BE2C (cell line): ENCODE measurements at regions not wholly inside any gene's neighbourhood (a gene's known extent, or its start where the extent isn't known, plus 50 kb on each side); places are given as distances from the start of the nearest gene placed in this dataset.

Experiments used
- DNase-seq: peaks from one replicate; pipeline ENCODE4 v3.0.0-alpha.2; 2020
- H3K27me3 ChIP-seq: fragments of 250-450 bp; sonication (Bioruptor Pico); 2 replicates; pipeline ENCODE4 v1.5.1; 2020; ENCODE audit warnings: mild to moderate bottlenecking
- H3K36me3 ChIP-seq: fragments of 250-450 bp; sonication (Bioruptor Pico); 2 replicates; pipeline ENCODE4 v1.5.1; 2020; ENCODE audit warnings: mild to moderate bottlenecking
- H3K4me1 ChIP-seq: fragments of 250-450 bp; sonication (Bioruptor Pico); 2 replicates; pipeline ENCODE4 v1.5.1; 2020
- H3K4me3 ChIP-seq: 2 replicates; pipeline ENCODE4 v1.5.1; 2011; ENCODE audit warnings: low read depth, low read length
- H3K9me3 ChIP-seq: fragments of 250-450 bp; sonication (Bioruptor Pico); 2 replicates; pipeline ENCODE4 v1.5.1; 2020
- TF ChIP-seq, protein P1 (sequence below): IDR thresholded peaks from 2 replicates; pipeline ENCODE4 v1.5.1; 2012; ENCODE audit warnings: mild to moderate bottlenecking, low read depth, low read length

DNA sequence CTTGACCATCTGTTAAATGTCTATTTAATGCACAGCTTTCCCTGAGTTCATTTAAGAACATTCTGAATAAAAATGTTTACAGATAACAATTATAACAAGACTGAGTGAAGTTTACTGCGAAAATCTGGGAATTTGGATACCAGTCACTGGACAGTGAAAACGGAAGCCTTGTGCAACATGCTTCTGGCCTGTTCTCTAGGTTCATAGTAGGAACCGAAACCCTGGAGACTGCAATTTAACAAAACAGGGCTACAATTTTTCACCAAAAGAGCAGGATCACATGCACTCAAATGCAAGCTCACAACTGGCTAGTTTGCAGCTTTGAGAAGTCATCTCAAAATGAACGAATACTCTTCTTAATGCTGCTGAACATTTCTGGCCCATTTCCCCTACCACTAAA lies 435.9 kb downstream of the NR2F2 start:
- H3K9me3 ChIP-seq = no peaks in the 10 kb centered on the region
- TF ChIP-seq, protein P1, sequence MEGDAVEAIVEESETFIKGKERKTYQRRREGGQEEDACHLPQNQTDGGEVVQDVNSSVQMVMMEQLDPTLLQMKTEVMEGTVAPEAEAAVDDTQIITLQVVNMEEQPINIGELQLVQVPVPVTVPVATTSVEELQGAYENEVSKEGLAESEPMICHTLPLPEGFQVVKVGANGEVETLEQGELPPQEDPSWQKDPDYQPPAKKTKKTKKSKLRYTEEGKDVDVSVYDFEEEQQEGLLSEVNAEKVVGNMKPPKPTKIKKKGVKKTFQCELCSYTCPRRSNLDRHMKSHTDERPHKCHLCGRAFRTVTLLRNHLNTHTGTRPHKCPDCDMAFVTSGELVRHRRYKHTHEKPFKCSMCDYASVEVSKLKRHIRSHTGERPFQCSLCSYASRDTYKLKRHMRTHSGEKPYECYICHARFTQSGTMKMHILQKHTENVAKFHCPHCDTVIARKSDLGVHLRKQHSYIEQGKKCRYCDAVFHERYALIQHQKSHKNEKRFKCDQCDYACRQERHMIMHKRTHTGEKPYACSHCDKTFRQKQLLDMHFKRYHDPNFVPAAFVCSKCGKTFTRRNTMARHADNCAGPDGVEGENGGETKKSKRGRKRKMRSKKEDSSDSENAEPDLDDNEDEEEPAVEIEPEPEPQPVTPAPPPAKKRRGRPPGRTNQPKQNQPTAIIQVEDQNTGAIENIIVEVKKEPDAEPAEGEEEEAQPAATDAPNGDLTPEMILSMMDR = no peak
- H3K36me3 ChIP-seq = no peaks in the 10 kb centered on the region
- no peaks in the 10 kb centered on the region for H3K4me1 ChIP-seq
- no peaks in the 10 kb centered on the region for H3K27me3 ChIP-seq
- no peak overlapping the region for H3K4me3 ChIP-seq
- DNase-seq = no peak

DNA sequence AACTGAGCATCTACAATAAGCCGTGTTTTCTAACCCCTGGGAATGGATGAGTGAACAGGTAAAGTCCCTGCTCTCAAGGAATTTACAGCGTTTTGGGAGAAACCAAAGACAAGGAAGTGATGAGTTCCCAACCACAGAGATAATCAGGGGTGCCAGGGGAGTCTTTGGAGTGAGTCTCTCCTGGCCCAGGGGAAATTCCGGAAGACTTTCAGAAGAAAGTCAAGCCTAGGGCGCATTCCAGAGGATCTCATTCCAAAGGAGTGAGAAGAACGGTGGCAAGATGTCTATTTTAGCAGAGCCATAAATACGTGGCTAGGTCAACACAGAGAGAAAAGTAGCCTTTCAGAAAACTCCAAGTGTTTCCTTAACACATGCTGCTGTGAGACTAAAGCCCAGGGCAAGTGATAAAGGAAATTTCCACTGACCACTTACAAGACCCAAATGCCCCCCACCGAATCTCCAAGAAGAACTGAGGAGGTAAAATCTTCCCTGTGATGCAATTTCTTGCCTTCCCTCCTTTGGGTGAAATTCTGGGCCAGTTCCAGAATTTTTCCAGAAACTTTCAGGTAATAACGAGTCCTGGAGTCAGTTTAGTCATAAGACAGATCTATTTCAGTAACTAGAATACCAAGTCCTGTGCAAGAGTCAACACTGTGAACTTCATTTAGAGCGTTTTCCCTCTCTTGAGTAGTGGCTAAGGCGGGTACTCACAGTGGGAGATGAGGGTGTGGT lies 437.4 kb downstream of the NR2F2 start:
- H3K4me3 ChIP-seq = no peak overlapping the region
- no peaks in the 10 kb centered on the region for H3K9me3 ChIP-seq
- no peak for DNase-seq
- TF ChIP-seq, protein P1 = no peak
- H3K4me1 ChIP-seq = no peaks in the 10 kb centered on the region
- H3K27me3 ChIP-seq = no peaks in the 10 kb centered on the region
- no peaks in the 10 kb centered on the region for H3K36me3 ChIP-seq

DNA sequence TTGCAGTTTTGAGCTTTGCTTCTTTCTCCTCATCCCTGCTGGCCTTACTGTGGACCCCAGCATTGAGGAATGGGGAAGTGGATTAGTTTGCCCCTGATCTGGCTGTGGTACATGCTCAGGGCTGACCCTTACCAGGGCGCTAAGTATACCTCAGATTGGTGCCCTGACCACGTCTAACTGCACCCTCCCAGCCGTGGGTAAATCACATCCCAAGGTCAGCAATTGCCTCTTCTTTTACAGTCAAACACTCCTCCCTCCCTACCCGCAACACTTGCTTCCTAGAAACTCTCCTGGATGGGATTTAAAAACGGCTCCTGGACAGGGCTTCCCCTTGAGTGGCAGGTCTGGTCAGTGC lies 437.9 kb downstream of the NR2F2 start:
- Histone ChIP-seq H3K9me3 (no peaks in the 10 kb centered on the region), H3K27me3 (no peaks in the 10 kb centered on the region), H3K4me3 (no peak overlapping the region), H3K36me3 (no peaks in the 10 kb centered on the region), H3K4me1 (no peaks in the 10 kb centered on the region)
- TF ChIP-seq, protein P1 = no peak
- no peak for DNase-seq

DNA sequence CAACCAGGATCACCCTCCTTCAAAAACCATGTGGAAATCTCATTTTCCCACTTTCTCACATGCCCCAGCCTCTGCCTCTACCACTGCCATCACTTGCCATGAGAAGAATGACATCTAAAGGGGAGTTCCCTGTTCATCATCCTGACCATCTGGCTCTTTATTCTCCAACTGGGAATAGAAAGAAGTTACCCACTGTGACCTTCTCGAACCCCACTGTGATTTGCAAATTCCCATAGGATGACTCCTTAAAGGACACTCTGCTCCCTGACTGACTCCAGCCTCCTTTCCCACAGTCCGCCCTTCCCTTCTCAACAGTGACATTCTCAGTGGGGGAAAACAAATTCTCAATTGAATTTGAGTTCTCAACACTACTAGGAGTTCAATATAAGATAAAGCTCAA lies 440.5 kb downstream of the NR2F2 start:
- Histone ChIP-seq H3K9me3 (no peaks in the 10 kb centered on the region), H3K4me3 (no peak overlapping the region)

DNA sequence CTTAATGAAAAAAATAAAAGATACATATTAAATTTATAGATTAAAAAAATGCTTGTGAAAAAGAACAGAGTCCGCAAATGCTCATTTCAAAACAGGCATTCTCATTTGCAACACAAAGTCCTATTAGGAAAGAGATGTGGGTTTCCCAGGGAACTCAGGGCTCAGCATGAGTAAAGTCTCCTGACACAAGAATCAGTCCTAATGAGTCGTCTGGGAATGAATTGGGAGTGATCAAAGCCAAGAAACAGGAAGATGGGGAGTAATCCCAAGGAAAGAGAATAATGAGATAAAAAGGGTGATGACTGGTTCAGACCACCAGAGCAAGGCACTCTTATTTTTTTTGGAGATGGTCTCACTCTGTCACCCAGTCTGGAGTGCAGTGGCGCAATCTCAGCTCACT lies 443.7 kb downstream of the NR2F2 start:
- Histone ChIP-seq H3K36me3 (no peaks in the 10 kb centered on the region), H3K27me3 (no peaks in the 10 kb centered on the region), H3K4me1 (no peaks in the 10 kb centered on the region), H3K4me3 (no peak overlapping the region), H3K9me3 (no peaks in the 10 kb centered on the region)
- TF ChIP-seq, protein P1 = no peak
- DNase-seq = no peak

More for the DNA sequence above, 440.5 kb downstream of the NR2F2 start:
- TF ChIP-seq, protein P1 = no peak
- no peak for DNase-seq
- no peaks in the 10 kb centered on the region for H3K27me3 ChIP-seq
- no peaks in the 10 kb centered on the region for H3K4me1 ChIP-seq
- no peaks in the 10 kb centered on the region for H3K36me3 ChIP-seq

DNA sequence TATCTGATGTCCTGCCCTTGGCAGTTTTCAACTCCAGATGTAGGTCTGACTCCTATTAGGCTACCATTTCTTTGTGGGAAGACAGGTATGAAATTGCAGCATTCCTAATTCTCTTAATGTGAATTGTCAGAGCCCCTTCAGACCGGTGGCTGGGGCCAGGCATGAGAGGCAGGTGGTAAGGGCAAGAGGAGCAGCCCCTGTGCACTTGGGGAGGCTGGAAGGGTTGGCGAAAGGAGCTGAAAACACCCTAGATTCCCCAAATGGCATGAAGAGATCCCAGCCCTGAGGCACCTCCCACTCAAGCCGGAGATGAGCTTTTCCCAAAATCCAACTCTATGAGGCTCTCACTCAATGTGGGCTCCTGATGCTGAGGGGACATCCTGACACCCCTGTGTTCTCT lies 453.2 kb downstream of the NR2F2 start:
- no peaks in the 10 kb centered on the region for H3K36me3 ChIP-seq
- H3K27me3 ChIP-seq = no peaks in the 10 kb centered on the region
- no peak overlapping the region for H3K4me3 ChIP-seq
- no peak for DNase-seq
- H3K9me3 ChIP-seq = no peaks in the 10 kb centered on the region
- TF ChIP-seq, protein P1 = no peak
- H3K4me1 ChIP-seq = no peaks in the 10 kb centered on the region
